ENCODE measurements at regions not wholly inside any gene's neighbourhood (a gene's known extent, or its start where the extent isn't known, plus 50 kb on each side); places are given as distances from the start of the nearest gene placed in this dataset.

DNA sequence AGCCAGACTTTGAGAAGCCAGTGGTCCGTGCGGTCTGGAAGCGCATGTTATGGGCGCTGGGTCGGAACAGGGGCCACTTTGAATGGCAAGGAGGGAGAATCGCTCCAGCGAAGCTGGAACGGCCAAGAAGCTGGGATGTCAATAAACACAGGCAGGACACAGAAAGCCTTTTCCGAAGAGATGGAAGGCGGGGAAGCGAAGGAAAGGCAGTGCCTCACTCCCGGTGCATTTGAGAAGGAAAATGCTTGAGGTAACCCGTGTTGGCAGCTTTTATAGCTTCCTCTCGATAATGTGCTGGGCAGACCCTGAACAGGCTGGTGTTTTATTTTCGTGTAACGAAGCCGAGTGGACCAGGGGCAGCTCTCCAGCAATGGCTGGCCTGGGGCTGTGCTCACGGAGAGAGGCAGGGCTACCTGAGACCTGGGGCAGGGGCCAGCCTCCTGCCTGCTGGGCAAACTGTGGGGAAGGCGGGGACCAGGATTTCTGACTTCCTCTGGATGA, 84.2 kb upstream of the SPRY4 start:
- intact Hi-C loops (cut with micrococcal nuclease; ENCODE audit: unreplicated experiment): no loop called here
- Histone ChIP-seq H4K20me1 (ENCODE audit: insufficient read depth, low read length) (no peaks in the 10 kb centered on the region), H3K4me1 (ENCODE audit: insufficient read depth, low read length) (peaks cover 38% of the 10 kb centered on the region), H3K79me2 (ENCODE audit: insufficient read depth, low read length) (no peaks in the 10 kb centered on the region), H3K4me3 (replicated peaks in 1 of 3; ENCODE audit: insufficient read depth in 1 of 3, low read depth in 2 of 3, low read length in 3 of 3) (no peak overlapping the region), H3K9ac (ENCODE audit: insufficient read depth, low read depth, low read length) (no peak overlapping the region), H3K27ac (ENCODE audit: extremely low read length, insufficient read depth, low read length) (no peak overlapping the region), H3K27me3 (ENCODE audit: control insufficient read depth in 1 of 2, insufficient read depth in 2 of 2, low read length in 2 of 2) (no peaks in the 10 kb centered on the region), H2AFZ (ENCODE audit: low read length) (no peak overlapping the region), H3K4me2 (ENCODE audit: low read depth, low read length) (no peak overlapping the region), H3K36me3 (replicated peaks in 1 of 2; ENCODE audit: control insufficient read depth in 1 of 2, insufficient read depth in 2 of 2, low read length in 2 of 2) (peaks cover 0 to 2% of the 10 kb centered on the region in 2 experiments; a peak in 1 of 5 replicates), H3K9me3 (ENCODE audit: low read length) (no peaks in the 10 kb centered on the region)
- TF ChIP-seq TCF7 (IDR thresholded peaks at IDR 0.05; ENCODE audit: low read depth): no peak
- TF ChIP-seq, protein P1, sequence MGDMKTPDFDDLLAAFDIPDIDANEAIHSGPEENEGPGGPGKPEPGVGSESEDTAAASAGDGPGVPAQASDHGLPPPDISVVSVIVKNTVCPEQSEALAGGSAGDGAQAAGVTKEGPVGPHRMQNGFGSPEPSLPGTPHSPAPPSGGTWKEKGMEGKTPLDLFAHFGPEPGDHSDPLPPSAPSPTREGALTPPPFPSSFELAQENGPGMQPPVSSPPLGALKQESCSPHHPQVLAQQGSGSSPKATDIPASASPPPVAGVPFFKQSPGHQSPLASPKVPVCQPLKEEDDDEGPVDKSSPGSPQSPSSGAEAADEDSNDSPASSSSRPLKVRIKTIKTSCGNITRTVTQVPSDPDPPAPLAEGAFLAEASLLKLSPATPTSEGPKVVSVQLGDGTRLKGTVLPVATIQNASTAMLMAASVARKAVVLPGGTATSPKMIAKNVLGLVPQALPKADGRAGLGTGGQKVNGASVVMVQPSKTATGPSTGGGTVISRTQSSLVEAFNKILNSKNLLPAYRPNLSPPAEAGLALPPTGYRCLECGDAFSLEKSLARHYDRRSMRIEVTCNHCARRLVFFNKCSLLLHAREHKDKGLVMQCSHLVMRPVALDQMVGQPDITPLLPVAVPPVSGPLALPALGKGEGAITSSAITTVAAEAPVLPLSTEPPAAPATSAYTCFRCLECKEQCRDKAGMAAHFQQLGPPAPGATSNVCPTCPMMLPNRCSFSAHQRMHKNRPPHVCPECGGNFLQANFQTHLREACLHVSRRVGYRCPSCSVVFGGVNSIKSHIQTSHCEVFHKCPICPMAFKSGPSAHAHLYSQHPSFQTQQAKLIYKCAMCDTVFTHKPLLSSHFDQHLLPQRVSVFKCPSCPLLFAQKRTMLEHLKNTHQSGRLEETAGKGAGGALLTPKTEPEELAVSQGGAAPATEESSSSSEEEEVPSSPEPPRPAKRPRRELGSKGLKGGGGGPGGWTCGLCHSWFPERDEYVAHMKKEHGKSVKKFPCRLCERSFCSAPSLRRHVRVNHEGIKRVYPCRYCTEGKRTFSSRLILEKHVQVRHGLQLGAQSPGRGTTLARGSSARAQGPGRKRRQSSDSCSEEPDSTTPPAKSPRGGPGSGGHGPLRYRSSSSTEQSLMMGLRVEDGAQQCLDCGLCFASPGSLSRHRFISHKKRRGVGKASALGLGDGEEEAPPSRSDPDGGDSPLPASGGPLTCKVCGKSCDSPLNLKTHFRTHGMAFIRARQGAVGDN (CRISPR knock-in tag; IDR thresholded peaks at IDR 0.05): peak; percentile 27
- no peak for TF ChIP-seq NFIC (IDR thresholded peaks at IDR 0.05; ENCODE audit: low read length)
- TF ChIP-seq, protein P2, sequence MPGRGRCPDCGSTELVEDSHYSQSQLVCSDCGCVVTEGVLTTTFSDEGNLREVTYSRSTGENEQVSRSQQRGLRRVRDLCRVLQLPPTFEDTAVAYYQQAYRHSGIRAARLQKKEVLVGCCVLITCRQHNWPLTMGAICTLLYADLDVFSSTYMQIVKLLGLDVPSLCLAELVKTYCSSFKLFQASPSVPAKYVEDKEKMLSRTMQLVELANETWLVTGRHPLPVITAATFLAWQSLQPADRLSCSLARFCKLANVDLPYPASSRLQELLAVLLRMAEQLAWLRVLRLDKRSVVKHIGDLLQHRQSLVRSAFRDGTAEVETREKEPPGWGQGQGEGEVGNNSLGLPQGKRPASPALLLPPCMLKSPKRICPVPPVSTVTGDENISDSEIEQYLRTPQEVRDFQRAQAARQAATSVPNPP (CRISPR knock-in tag; IDR thresholded peaks at IDR 0.05): no peak
- ChIA-PET CTCF (ENCODE audit: low intra/inter-chr PET ratio, low total read pairs) (no interaction called here), POLR2A (no interaction called here)
- BruUV-seq (replicated peaks): no TSS peak
- no peak for ATAC-seq
- DNase-seq (ENCODE audit: low spot score): no peak
- in situ Hi-C loops (cut with HindIII; ENCODE audit: extremely low pct_ligation_motif_present, low pct_unique_long_range_greater_than_20kb): no loop called here
- 90% methylated on average over 17 of the region's 19 CpGs for WGBS (ENCODE audit: low lambda C conversion rate)
- no peak for FAIRE-seq
